Spleen (tissue), 7 donors: ENCODE measurements at regions not wholly inside any gene's neighbourhood (a gene's known extent, or its start where the extent isn't known, plus 50 kb on each side); places are given as distances from the start of the nearest gene placed in this dataset.

ENCODE experiments used
- CTCF ChIP-seq, 11 experiments: fragments of 200-600 bp in 7 of 11; fragments of 450-650 bp in 4 of 11; sonication (generic) in 4 of 11; IDR thresholded peaks in 8 of 11; conservative IDR thresholded peaks in 3 of 11; 1 replicate in 7 of 11; 2 replicates in 4 of 11; pipeline versions ENCODE4 v1.4.0 to v1.8.0; 2016 to 2021; ENCODE audit warnings: antibody characterized with exemption in 11 of 11, inconsistent platforms in 4 of 11, mild to moderate bottlenecking in 1 of 11
- POLR2A ChIP-seq, 3 donors: fragments of 450-650 bp; IDR thresholded peaks; one replicate each; pipeline ENCODE4 v1.5.1; 2017; ENCODE audit warnings: antibody characterized with exemption in 3 of 3, mild to moderate bottlenecking in 1 of 3
- POLR2AphosphoS5 ChIP-seq, 3 donors: sonication (generic); formaldehyde crosslinking; IDR thresholded peaks; one replicate each; pipeline ENCODE4 v1.5.1; 2017; ENCODE audit warnings: antibody characterized with exemption in 3 of 3
- donor health status: DM: no; HTN: no; CAD: no; lungs with moderate emphysema.
- donor health status: DM: no; HTN: no; CAD: no.
- donor health status: DM: no; HTN: no; CAD: no.

GRCh38 chr2:23036629-23037028, 348.4 kb upstream of the KLHL29 start:
- TF ChIP-seq CTCF (IDR thresholded peaks at IDR 0.05 in 8 of 11, conservative IDR thresholded peaks at IDR 0.05 in 3 of 11) (no peak), POLR2A (IDR thresholded peaks at IDR 0.05) (no peak), POLR2AphosphoS5 (IDR thresholded peaks at IDR 0.05) (no peak)
